ENCODE measurements at regions not wholly inside any gene's neighbourhood (a gene's known extent, or its start where the extent isn't known, plus 50 kb on each side); places are given as distances from the start of the nearest gene placed in this dataset.

DNA sequence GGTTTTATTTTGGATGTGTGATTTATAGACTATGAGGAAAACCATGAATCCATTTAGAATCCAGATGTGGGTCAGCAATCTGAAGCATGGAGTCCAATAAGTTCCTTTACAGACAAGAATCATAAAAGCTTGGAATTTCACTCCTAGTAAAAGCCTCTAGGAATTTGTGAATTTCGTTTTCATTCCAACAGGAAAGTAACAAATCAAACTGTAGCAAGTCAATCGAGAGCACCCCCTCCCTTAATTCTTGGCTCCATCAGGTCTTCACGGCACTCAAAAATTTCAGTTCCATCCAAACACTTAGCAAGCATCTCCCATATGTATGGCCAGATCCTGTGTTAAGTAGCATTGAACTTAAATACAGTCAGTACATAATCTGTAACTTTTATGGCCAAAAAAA lies 143.6 kb upstream of the POU2AF2 start:
- no peak for DNase-seq (ENCODE audit: low read depth)
- no peak for TF ChIP-seq CTCF (IDR thresholded peaks at IDR 0.05; ENCODE audit: low read depth, low read length, missing control alignments)
- H3K4me3 ChIP-seq (ENCODE audit: low read depth, low read length) = no peak overlapping the region
- in situ Hi-C loops (cut with HindIII; ENCODE audit: low sequenced_read_pairs) = no loop called here

DNA sequence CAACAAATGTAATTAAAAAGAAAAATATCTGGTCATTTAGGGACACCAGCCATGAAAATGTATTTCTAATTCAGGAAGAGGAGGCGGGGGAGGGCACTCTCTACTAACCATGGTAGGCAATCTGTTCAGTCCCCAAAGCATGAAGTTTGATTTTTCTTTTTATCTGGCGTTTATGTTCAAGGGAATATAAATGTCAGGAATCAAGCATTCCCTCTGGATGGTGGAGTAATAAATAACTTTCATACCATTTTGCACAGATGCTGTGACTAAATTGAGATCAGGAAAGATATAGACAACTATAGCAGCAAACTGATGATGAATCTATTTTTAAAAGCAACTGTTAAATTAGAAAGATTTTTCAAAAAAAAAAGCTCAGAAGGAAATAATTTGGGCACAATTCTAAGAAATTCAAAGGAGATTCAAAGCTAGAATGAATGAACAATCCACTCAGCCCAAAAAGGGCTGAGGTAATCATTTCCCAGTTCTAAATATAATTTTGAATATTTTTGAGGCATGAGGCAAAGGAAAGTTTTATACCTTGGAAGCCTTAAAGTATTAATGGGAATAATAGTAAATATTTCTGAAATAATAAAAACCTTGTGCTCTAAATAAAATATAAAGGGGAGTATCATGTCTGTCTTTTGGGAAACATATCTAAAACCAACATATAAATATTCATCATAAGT lies 146.4 kb upstream of the POU2AF2 start:
- H3K4me3 ChIP-seq (ENCODE audit: low read depth, low read length) = no peak overlapping the region
- no peak for DNase-seq (ENCODE audit: low read depth)
- no peak for TF ChIP-seq CTCF (IDR thresholded peaks at IDR 0.05; ENCODE audit: low read depth, low read length, missing control alignments)
- in situ Hi-C loops (cut with HindIII; ENCODE audit: low sequenced_read_pairs) = no loop called here

DNA sequence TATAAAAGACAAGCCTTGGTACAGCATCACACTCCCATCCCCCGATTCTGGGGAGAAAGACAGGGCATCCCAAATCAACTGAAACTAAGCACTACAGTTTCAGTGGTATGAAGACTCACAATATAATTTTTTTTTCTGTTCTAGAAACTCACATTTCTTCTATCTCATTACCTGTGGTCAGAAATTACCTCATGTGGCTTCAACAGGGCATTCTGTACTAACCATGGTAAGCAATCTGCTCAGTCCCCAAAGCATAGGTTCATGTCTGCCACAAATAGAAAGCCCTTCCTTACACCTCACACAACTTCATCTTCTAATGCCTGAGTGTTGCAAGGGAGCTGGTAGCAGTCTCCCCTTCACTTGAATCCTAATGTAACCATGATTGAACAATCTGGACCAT lies 147.4 kb upstream of the POU2AF2 start:
- no peak for TF ChIP-seq CTCF (IDR thresholded peaks at IDR 0.05; ENCODE audit: low read depth, low read length, missing control alignments)
- in situ Hi-C loops (cut with HindIII; ENCODE audit: low sequenced_read_pairs) = no loop called here
- DNase-seq (ENCODE audit: low read depth) = no peak
- no peak overlapping the region for H3K4me3 ChIP-seq (ENCODE audit: low read depth, low read length)

DNA sequence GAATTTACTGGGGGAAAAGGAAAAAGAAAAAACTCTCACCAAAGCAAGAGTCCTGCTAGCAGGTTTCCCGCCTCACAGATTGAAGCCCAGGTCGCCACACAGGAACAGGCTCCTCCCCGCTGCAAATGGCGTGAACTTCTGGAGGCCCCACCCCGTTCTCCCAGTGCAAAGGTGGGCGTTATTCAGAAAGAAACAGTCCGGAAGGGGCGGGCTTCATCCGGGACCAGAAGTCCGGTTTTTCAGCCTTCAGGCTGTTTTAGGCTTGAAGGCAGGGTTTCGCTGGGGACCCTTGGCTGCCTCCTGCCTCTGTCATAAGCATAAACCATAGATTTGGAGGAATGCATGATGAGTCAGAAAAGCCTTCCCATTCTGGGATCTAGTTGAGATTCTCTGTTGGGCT lies 148.3 kb upstream of the POU2AF2 start:
- in situ Hi-C loops (cut with HindIII; ENCODE audit: low sequenced_read_pairs) = no loop called here
- no peak overlapping the region for H3K4me3 ChIP-seq (ENCODE audit: low read depth, low read length)
- no peak for DNase-seq (ENCODE audit: low read depth)
- TF ChIP-seq CTCF (IDR thresholded peaks at IDR 0.05; ENCODE audit: low read depth, low read length, missing control alignments) = no peak

DNA sequence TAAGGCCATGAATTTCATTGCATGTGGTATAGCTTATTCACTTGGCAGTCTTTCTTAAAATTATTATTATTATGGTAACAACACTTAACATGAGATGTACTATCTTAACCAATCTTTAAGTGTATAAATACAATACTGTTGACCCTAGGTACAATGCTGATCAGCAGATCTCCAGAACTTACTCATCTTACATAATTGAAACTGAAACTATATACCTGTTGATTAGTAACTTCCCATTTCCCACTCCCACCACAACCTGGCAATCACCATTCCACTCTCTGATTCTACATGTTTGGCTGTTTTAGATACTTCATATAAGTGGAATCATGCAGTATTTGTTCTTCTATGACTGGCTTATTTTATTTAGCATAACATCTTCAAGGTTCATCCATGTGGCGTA lies 150.2 kb upstream of the POU2AF2 start:
- no peak for TF ChIP-seq CTCF (IDR thresholded peaks at IDR 0.05; ENCODE audit: low read depth, low read length, missing control alignments)
- in situ Hi-C loops (cut with HindIII; ENCODE audit: low sequenced_read_pairs) = no loop called here
- no peak for DNase-seq (ENCODE audit: low read depth)
- H3K4me3 ChIP-seq (ENCODE audit: low read depth, low read length) = no peak overlapping the region

- no peak overlapping the region for H3K4me3 ChIP-seq (ENCODE audit: low read depth, low read length)
- no peak for TF ChIP-seq CTCF (IDR thresholded peaks at IDR 0.05; ENCODE audit: low read depth, low read length, missing control alignments)
- in situ Hi-C loops (cut with HindIII; ENCODE audit: low sequenced_read_pairs) = no loop called here
- no peak for DNase-seq (ENCODE audit: low read depth)
Measured at GRCh38 chr11:111093061-111093460, 152.5 kb upstream of the POU2AF2 start.
